ENCODE measurements at regions not wholly inside any gene's neighbourhood (a gene's known extent, or its start where the extent isn't known, plus 50 kb on each side); places are given as distances from the start of the nearest gene placed in this dataset.
"Not testable (repeated sequence)": the region's sequence is repeated elsewhere in the genome, so short reads cannot be mapped to it uniquely, and the experiment has no call there.

DNA sequence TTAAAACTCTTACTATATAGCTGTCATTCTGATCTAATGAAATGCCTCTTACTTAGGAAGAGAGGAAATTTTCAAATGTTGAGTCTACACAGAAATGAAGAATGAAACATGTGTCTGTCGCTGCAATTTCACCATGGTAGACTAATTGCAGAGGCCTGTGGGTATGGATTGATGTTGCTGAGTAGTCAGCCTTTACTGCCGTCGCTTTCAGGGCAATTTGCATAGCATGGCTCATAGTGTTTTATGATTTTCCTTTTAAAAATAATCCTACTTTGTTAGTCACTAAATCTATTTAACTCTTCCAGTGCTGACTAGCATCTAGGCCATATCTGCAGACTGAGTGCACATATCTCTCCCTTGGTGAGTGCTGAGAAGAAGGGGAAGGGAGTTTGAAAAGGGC is 819.2 kb downstream of the SATB2 start:
- DNase-seq (ENCODE audit: low read depth in 2 of 2): no peak

DNA sequence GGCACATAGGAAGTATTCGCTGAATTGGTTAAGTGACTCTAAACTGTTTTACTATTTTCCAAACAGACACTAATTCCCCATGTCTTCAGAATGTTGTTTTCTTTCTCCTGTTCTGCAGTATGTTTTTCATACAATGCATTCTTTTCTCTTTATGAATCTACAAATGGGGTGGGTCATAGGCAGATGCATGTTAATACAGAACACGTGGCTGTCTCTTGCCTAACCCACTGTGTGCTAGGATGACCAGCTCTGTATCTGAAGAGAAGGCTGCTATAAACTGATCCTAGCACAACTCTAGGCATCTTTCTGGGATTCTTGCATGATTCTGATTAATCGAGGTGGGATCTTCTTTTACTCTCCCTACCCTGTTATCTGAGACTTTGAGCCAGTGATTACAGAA is 826.0 kb downstream of the PLCL1 start:
- no peak for DNase-seq (ENCODE audit: low read depth in 2 of 2)

DNA sequence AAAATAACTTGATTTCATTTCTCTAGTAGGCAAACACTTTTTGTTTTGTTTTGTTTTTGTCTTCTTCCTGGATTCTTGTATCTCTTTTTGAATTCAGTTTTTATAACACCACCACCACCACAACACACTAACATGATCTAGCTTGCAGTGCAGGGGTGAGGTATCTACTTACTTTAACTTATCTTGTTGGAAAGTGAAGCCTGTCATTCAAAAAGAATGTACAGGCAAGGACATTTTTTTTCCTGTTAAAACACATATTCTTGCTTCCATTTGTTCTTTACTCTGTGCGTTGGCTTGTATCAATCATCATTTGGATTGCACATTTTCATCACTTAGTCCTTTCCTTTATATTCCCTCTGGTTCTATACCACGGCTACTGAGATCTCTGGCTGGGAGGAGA is 824.2 kb downstream of the PLCL1 start:
- no peak for DNase-seq (ENCODE audit: low read depth in 2 of 2)

- no peak for DNase-seq (ENCODE audit: low read depth in 2 of 2)
These were observed 818.8 kb downstream of the PLCL1 start for GRCh38 chr2:198622986-198623730.

- DNase-seq (ENCODE audit: low read depth in 2 of 2): no peak
These were observed 811.6 kb downstream of the PLCL1 start for GRCh38 chr2:198615972-198616371.

DNA sequence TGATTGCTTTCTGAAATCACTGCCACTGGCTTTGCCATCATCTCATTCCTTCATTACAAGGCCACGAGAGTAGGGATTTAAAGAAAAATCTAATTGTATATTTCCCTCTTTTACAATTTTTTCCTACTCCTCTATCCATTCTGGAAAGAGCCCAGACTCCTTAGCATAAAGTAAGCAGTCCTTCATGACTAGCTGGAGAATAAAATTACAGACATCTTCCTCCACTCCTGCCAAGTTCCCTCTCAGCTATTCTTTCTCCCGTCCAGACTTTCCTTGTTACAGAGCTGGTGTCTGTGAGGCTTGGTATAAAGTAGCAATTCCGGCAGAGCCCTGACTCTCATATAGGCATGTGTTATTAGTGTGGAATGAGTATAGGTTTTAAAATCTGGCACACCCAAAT is 806.8 kb downstream of the PLCL1 start:
- DNase-seq (ENCODE audit: low read depth in 2 of 2): no peak

DNA sequence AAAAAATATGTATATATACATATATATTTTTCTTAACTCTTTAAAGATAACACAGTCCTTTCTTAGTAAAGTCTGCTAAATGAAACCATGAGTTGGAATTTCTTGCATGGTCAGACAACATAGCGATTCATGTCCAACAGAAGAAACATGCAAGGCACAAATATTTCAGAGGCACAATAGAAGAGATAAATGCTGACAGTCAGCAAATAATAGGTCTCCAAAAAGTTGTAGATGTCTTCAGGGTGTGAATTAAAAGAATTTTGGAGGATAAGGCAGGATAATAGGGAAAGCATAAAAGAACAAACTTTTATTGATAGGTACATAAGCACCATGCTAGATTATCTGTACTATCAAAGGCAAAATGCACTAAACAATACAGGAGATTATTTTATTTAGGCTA is 800.2 kb downstream of the PLCL1 start:
- DNase-seq (ENCODE audit: low read depth in 2 of 2): no peak

DNA sequence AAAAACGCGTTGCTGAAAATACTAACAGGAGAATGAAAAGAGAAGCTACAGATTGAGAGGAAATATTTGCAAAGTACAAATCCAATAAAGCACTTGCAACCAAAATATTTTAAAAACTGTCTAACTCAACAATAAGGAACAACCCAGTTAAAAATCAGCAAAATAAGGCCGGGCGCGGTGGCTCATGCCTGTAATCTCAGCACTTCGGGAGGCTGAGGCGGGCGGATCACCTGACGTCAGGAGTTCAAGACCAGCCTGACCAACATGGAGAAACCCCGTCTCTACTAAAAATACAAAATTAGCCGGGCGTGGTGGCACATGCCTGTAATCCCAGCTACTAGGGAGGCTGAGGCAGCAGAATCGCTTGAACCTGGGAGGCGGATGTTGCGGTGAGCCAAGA is 798.6 kb downstream of the PLCL1 start:
- not testable (repeated sequence) for DNase-seq (ENCODE audit: low read depth in 2 of 2)

GRCh38 chr2:198597648-198598047 is 793.3 kb downstream of the PLCL1 start:
- DNase-seq (ENCODE audit: low read depth in 2 of 2): no peak

GRCh38 chr2:198596985-198597384 is 792.6 kb downstream of the PLCL1 start:
- DNase-seq (ENCODE audit: low read depth in 2 of 2): no peak

GRCh38 chr2:198595721-198596120 is 791.3 kb downstream of the PLCL1 start:
- DNase-seq (ENCODE audit: low read depth in 2 of 2): no peak

DNA sequence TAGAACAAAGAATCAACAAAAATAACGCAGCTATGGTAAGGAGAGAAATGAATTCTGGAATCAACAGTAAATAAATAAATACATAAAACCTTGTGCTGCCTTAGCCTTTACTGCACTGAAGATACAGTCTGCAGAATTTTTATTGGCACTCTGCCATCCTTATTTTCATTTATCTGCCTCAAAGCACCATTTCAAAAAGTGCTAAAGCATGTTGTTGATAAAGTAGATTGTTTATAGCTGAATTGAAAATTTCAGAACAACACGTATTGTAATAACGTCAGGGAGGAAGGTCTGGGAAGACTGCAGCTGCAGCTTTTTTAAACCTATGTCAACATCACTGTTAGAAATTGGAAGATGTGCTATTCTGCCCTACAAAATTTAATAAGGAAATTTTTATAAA is 787.2 kb downstream of the PLCL1 start:
- DNase-seq (ENCODE audit: low read depth in 2 of 2): no peak

DNA sequence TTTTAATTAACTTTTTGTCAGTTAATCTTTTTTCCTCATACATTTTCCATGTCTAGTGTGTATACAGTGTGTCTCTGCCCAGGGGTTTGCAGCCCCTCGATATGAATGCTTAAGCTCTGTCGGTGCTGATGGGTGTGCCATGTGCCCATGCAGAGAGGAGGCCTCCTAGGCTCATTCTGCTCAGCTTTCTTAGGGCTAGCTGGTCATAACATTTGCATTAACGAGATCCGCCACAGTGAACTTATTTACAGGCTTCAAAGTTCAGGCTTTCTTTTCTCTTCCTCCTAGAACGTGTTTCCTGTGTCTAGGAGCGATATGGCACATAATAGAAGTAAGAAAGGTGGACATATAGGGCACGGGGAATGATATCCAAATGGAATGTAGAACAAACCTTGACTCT is 783.3 kb downstream of the PLCL1 start:
- no peak for DNase-seq (ENCODE audit: low read depth in 2 of 2)

DNA sequence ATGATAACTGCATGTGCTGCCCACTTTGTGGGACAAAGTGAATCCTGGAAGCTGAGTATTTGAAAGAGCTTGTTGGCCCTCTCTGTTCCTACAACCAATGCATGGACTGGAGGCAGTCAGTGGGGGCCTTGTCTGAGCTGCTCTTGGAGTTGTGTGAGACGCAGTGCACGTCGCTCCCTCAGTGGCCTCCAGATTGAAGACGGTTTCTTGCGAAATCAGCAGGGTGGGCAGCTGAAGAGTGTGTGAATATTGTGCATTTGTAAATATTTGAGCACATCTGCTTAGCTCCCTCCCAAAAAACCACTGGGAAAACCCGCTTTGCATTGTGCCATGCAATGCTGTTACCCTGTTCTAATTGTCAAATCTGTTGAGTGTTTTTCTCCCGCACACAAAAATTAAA is 782.8 kb downstream of the PLCL1 start:
- no peak for DNase-seq (ENCODE audit: low read depth in 2 of 2)

DNA sequence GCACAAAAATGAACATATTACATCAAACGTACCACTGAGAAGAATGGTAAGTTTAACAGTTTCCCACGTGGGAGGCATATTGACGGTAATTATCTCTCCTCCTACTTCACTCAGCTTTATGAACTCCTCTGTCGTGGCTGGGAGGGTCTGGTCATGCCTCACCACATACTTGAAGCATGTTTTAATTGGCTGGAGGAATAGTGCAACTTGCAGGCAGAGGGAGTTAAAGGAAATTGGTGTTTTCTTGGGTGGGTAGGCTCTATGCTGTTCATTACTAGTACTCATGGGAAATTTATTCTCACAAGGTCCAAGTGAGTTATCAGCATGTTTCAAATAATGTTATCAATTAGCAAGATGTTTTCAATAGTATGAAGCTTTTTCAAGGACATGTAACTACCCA is 767.0 kb downstream of the PLCL1 start:
- DNase-seq (ENCODE audit: low read depth in 2 of 2): no peak

GRCh38 chr2:198558176-198558575 is 753.8 kb downstream of the PLCL1 start:
- no peak for DNase-seq (ENCODE audit: low read depth in 2 of 2)

GRCh38 chr2:198546122-198546521 is 741.7 kb downstream of the PLCL1 start:
- DNase-seq (ENCODE audit: low read depth in 2 of 2): no peak

GRCh38 chr2:198545411-198545810 is 741.0 kb downstream of the PLCL1 start:
- no peak for DNase-seq (ENCODE audit: low read depth in 2 of 2)

GRCh38 chr2:198544461-198544860 is 740.1 kb downstream of the PLCL1 start:
- no peak for DNase-seq (ENCODE audit: low read depth in 2 of 2)

DNA sequence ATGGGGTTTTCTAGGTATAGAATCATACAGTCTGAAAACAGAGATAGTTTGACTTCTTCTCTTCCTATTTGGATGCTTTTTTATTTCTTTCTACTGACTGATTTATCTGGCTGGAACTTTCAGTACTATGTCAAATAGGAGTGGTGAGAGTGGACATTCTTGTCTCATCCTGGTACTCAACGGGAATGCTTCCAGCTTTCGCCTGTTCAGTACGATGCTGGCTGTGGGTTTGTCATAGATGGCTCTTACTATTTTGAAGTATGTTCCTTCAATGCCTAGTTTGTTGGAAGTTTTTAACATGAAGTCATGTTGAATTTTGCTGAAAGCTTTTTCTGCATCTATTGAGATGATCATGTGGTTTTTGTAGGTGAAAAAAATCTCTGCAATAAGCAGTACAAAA is 730.4 kb downstream of the PLCL1 start:
- DNase-seq (ENCODE audit: low read depth in 2 of 2): no peak

DNA sequence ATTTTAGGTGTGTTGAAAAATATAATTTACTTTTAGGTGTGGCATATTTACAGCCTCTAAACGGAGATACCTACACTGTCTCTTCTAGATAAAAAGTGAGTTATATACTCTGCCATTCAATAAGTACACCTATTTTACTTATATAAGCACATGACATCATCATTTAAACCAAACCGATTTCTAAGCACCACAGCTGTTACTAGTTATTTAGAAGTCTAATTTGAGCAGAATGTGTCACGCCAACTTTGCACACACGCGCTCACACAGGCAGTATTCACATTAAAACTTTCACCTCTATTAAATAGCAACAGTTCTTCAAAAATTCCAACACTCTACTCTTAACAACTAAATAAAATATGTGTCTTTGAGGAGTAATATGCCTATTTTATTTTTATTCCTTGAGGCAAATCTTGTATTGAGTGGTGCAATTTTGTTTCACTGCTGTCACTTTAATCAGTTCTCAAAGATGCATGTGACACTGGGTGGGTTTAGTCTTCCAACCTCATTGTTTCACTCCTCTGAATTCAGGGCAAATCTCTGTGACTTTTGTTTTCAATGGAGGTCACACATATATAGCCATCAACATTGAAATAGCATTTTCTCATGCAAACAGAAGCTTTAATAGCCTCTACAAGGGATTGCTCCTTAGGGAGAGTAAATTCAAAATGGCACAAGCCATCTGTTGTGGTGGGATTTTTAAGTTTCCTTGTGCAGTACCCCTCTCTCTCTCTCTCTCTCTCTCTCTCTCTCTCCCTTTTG is 721.0 kb downstream of the PLCL1 start:
- DNase-seq (ENCODE audit: low read depth in 2 of 2): no peak

GRCh38 chr2:198523710-198524109 is 719.3 kb downstream of the PLCL1 start:
- no peak for DNase-seq (ENCODE audit: low read depth in 2 of 2)

DNA sequence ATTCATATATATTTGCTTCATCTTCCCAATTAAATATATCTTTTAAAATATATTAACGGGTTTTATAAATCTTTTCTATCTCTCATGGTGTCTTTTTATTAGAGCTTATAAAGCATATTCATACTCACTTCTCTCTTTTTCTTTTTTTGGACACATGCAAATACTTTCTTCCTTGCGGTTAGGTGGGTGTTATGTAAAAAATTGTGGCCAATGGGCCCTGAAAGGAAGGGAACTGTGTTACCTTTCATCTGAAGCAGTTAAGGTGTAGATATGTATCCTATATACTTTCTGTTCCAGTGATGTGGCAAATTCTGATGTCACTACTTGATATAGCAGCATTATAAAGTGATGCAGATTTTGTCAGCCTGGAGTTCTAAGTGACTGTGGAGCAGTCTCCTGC is 714.5 kb downstream of the PLCL1 start:
- no peak for DNase-seq (ENCODE audit: low read depth in 2 of 2)

GRCh38 chr2:198517976-198518375 is 713.6 kb downstream of the PLCL1 start:
- DNase-seq (ENCODE audit: low read depth in 2 of 2): no peak
